C4-2B (cell line): ENCODE measurements at regions not wholly inside any gene's neighbourhood (a gene's known extent, or its start where the extent isn't known, plus 50 kb on each side); places are given as distances from the start of the nearest gene placed in this dataset.
"Not testable (repeated sequence)": the region's sequence is repeated elsewhere in the genome, so short reads cannot be mapped to it uniquely, and the experiment has no call there.

Experiments used
- H3K27ac ChIP-seq: fragments of 450-650 bp; 2 replicates; pipeline ENCODE4 v1.5.1; 2017
- CTCF ChIP-seq: fragments of 450-650 bp; conservative IDR thresholded peaks from 2 replicates; pipeline ENCODE4 v1.5.1; 2017; ENCODE audit warnings: mild to moderate bottlenecking
- ZFX ChIP-seq: fragments of 450-650 bp; IDR thresholded peaks from 2 replicates; pipeline ENCODE4 v1.6.1; 2017

GRCh38 chr15:20473465-20473864 lies 68.1 kb downstream of the GOLGA6L6 start:
- H3K27ac ChIP-seq = not testable (repeated sequence)

- H3K27ac ChIP-seq = not testable (repeated sequence)
Observed at GRCh38 chr15:20472983-20473382, 68.6 kb downstream of the GOLGA6L6 start.

GRCh38 chr15:20470810-20471209 lies 70.8 kb downstream of the GOLGA6L6 start:
- not testable (repeated sequence) for H3K27ac ChIP-seq

GRCh38 chr15:20441138-20441537 lies 100.5 kb downstream of the GOLGA6L6 start:
- H3K27ac ChIP-seq = not testable (repeated sequence)

- TF ChIP-seq CTCF = peak; percentile 36
Observed at GRCh38 chr15:20440390-20440789, 101.2 kb downstream of the GOLGA6L6 start.

GRCh38 chr15:20439111-20439510 lies 102.5 kb downstream of the GOLGA6L6 start:
- not testable (repeated sequence) for H3K27ac ChIP-seq

More at GRCh38 chr15:20440390-20440789, 101.2 kb downstream of the GOLGA6L6 start:
- not testable (repeated sequence) for H3K27ac ChIP-seq

GRCh38 chr15:20438255-20438654 lies 103.3 kb downstream of the GOLGA6L6 start:
- not testable (repeated sequence) for H3K27ac ChIP-seq

- not testable (repeated sequence) for H3K27ac ChIP-seq
Observed at GRCh38 chr15:20433468-20433867, 108.1 kb downstream of the GOLGA6L6 start.

GRCh38 chr15:20430495-20430894 lies 111.1 kb downstream of the GOLGA6L6 start:
- H3K27ac ChIP-seq = not testable (repeated sequence)

- H3K27ac ChIP-seq = not testable (repeated sequence)
Observed at GRCh38 chr15:20420710-20421109, 120.9 kb downstream of the GOLGA6L6 start.

- H3K27ac ChIP-seq = not testable (repeated sequence)
Observed at GRCh38 chr15:20416618-20417017, 125.0 kb downstream of the GOLGA6L6 start.

- H3K27ac ChIP-seq = not testable (repeated sequence)
Observed at GRCh38 chr15:20409667-20410198, 131.9 kb downstream of the GOLGA6L6 start.

GRCh38 chr15:20409247-20409646 lies 132.4 kb downstream of the GOLGA6L6 start:
- TF ChIP-seq CTCF = no peak
- TF ChIP-seq ZFX = no peak
- no peak overlapping the region for H3K27ac ChIP-seq

- TF ChIP-seq ZFX = no peak
- TF ChIP-seq CTCF = no peak
- H3K27ac ChIP-seq = no peak overlapping the region
Observed at GRCh38 chr15:20407553-20407952, 134.0 kb downstream of the GOLGA6L6 start.

- H3K27ac ChIP-seq = not testable (repeated sequence)
Observed at GRCh38 chr15:20404571-20404970, 137.0 kb downstream of the GOLGA6L6 start.

GRCh38 chr15:20402586-20402985 lies 139.0 kb downstream of the GOLGA6L6 start:
- H3K27ac ChIP-seq = not testable (repeated sequence)

GRCh38 chr15:20401058-20401457 lies 140.5 kb downstream of the GOLGA6L6 start:
- H3K27ac ChIP-seq = not testable (repeated sequence)

- not testable (repeated sequence) for H3K27ac ChIP-seq
Observed at GRCh38 chr15:20398680-20399079, 142.9 kb downstream of the GOLGA6L6 start.

- H3K27ac ChIP-seq = not testable (repeated sequence)
Observed at GRCh38 chr15:20388161-20388560, 153.4 kb downstream of the GOLGA6L6 start.
